CD4-positive, alpha-beta T cell (primary cell): ENCODE measurements at regions not wholly inside any gene's neighbourhood (a gene's known extent, or its start where the extent isn't known, plus 50 kb on each side); places are given as distances from the start of the nearest gene placed in this dataset.

Source experiments
- ATAC-seq: fragments of 200-7000 bp; cut with Tn5 transposase; one replicate; pipeline ENCODE4 v1.10.0; 2022; ENCODE audit warnings: mild to moderate bottlenecking; ENCODE audit not compliant: poor library complexity
- CTCF ChIA-PET: fragments of 350-600 bp; sonication (Branson Sonifier 250); formaldehyde crosslinking; loops from one replicate; lab custom pipeline; 2021; ENCODE audit warnings: antibody characterized with exemption, inconsistent platforms; lab: Charles Lee
- POLR2A ChIA-PET: fragments of 350-600 bp; sonication (Branson Sonifier 250); formaldehyde crosslinking; loops from one replicate; lab custom pipeline; 2021; ENCODE audit warnings: antibody characterized with exemption, inconsistent platforms; lab: Charles Lee
- DNase-seq, 14 experiments: peaks; one replicate each; pipeline ENCODE4 v3.0.0-alpha.2; 2013 to 2020; ENCODE audit warnings: mixed read lengths in 2 of 14
- H3K27ac ChIP-seq, 2 donors: one replicate each; pipeline versions ENCODE4 v1.5.1 to v1.7.0; 2013; ENCODE audit warnings: low read length in 2 of 2, low read depth in 1 of 2, mild to moderate bottlenecking in 1 of 2
- H3K27me3 ChIP-seq, 2 experiments: 1 replicate in 1 of 2; 2 replicates in 1 of 2; pipeline versions ENCODE4 v1.6.1 to v1.7.0; 2013; ENCODE audit warnings: low read length in 2 of 2, control low read depth in 1 of 2, mild to moderate bottlenecking in 1 of 2, moderate library complexity in 1 of 2; ENCODE audit not compliant: insufficient read depth in 2 of 2, control insufficient read depth in 1 of 2
- H3K36me3 ChIP-seq: one replicate; pipeline ENCODE4 v1.6.1; 2013; ENCODE audit warnings: low read length, control low read depth; ENCODE audit not compliant: insufficient read depth
- H3K4me1 ChIP-seq: one replicate; pipeline ENCODE4 v1.6.1; 2013; ENCODE audit warnings: low read length, control low read depth; ENCODE audit not compliant: insufficient read depth
- H3K4me3 ChIP-seq: one replicate; pipeline ENCODE4 v1.5.1; 2013; ENCODE audit warnings: mild to moderate bottlenecking, low read length, moderate library complexity
- H3K9me3 ChIP-seq, 2 experiments: 1 replicate in 1 of 2; 2 replicates in 1 of 2; pipeline versions ENCODE4 v1.6.1 to v1.7.0; 2013; ENCODE audit warnings: low read length in 2 of 2, mild to moderate bottlenecking in 2 of 2, control low read depth in 1 of 2, moderate library complexity in 1 of 2; ENCODE audit not compliant: control insufficient read depth in 1 of 2, insufficient read depth in 1 of 2
- H3K27ac Mint-ChIP-seq: one replicate; pipeline ENCODE4 v1.8.0; 2020; ENCODE audit warnings: mixed read lengths
- H3K27me3 Mint-ChIP-seq: one replicate; pipeline ENCODE4 v1.8.0; 2021; ENCODE audit warnings: mixed read lengths
- H3K36me3 Mint-ChIP-seq: one replicate; pipeline ENCODE4 v1.8.0; 2021; ENCODE audit warnings: low read depth, mixed read lengths
- H3K4me1 Mint-ChIP-seq: one replicate; pipeline ENCODE4 v1.8.0; 2021; ENCODE audit warnings: low read depth, mixed read lengths
- H3K4me3 Mint-ChIP-seq: one replicate; pipeline ENCODE4 v1.8.0; 2020; ENCODE audit warnings: mild to moderate bottlenecking, mixed read lengths
- H3K9me3 Mint-ChIP-seq: one replicate; pipeline ENCODE4 v1.8.0; 2020; ENCODE audit warnings: mixed read lengths
- CTCF ChIP-seq: fragments of 200-600 bp; IDR thresholded peaks from one replicate; pipeline ENCODE4 v1.8.0; 2022; ENCODE audit warnings: antibody characterized with exemption, mild to moderate bottlenecking
- intact Hi-C, 2 experiments: fragments of 100-400 bp; cut with DNase I in 1 of 2; cut with micrococcal nuclease in 1 of 2; formaldehyde crosslinking; loops; one replicate each; pipeline versions ENCODE4 v1.15.1 to v1.9.0; 2023 to 2025; cut with DNase I, micrococcal nuclease

GRCh38 chr2:182559623-182560022, 132.8 kb upstream of the PDE1A start:
- ChIA-PET CTCF (no interaction called here), POLR2A (no interaction called here)
- H3K9me3 ChIP-seq = no peaks in the 10 kb centered on the region
- no peak for TF ChIP-seq CTCF
- no peak overlapping the region for H3K4me3 ChIP-seq
- DNase-seq (no peak), ATAC-seq (no peak)
- no peak overlapping the region for H3K27ac ChIP-seq
- no peaks in the 10 kb centered on the region for H3K36me3 ChIP-seq
- Mint-ChIP-seq H3K27ac (no peak overlapping the region), H3K36me3 (no peaks in the 10 kb centered on the region), H3K27me3 (peaks cover 4% of the 10 kb centered on the region), H3K4me3 (no peak overlapping the region), H3K9me3 (no peaks in the 10 kb centered on the region), H3K4me1 (no peaks in the 10 kb centered on the region)
- no peaks in the 10 kb centered on the region for H3K4me1 ChIP-seq
- no peaks in the 10 kb centered on the region for H3K27me3 ChIP-seq
- intact Hi-C loops = no loop called here

GRCh38 chr2:182565911-182566567, 139.2 kb upstream of the PDE1A start:
- H3K27me3 Mint-ChIP-seq = peaks cover 10% of the 10 kb centered on the region
- Histone ChIP-seq H3K27me3 (no peaks in the 10 kb centered on the region), H3K9me3 (no peaks in the 10 kb centered on the region), H3K27ac (no peak overlapping the region), H3K4me1 (no peaks in the 10 kb centered on the region), H3K36me3 (no peaks in the 10 kb centered on the region), H3K4me3 (no peak overlapping the region)
- ChIA-PET POLR2A (no interaction called here), CTCF (no interaction called here)
- H3K4me3 Mint-ChIP-seq = no peak overlapping the region
- no peak overlapping the region for H3K27ac Mint-ChIP-seq
- ATAC-seq = no peak
- no peaks in the 10 kb centered on the region for H3K36me3 Mint-ChIP-seq
- intact Hi-C loops = no loop called here
- no peak for TF ChIP-seq CTCF
- no peak for DNase-seq
- no peaks in the 10 kb centered on the region for H3K4me1 Mint-ChIP-seq
- H3K9me3 Mint-ChIP-seq = no peaks in the 10 kb centered on the region

- H3K27me3 Mint-ChIP-seq = peaks cover 11% of the 10 kb centered on the region
- H3K36me3 Mint-ChIP-seq = no peaks in the 10 kb centered on the region
- TF ChIP-seq CTCF = no peak
- Histone ChIP-seq H3K4me1 (no peaks in the 10 kb centered on the region), H3K4me3 (no peak overlapping the region), H3K36me3 (no peaks in the 10 kb centered on the region), H3K27me3 (no peaks in the 10 kb centered on the region), H3K9me3 (no peaks in the 10 kb centered on the region), H3K27ac (no peak overlapping the region)
- H3K4me3 Mint-ChIP-seq = no peak overlapping the region
- intact Hi-C loops = no loop called here
- no peak overlapping the region for H3K27ac Mint-ChIP-seq
- DNase-seq = no peak
- POLR2A ChIA-PET = no interaction called here
- no peak for ATAC-seq
- no peaks in the 10 kb centered on the region for H3K9me3 Mint-ChIP-seq
- CTCF ChIA-PET = no interaction called here
- H3K4me1 Mint-ChIP-seq = no peaks in the 10 kb centered on the region
These were observed 142.5 kb upstream of the DNAJC10 start for GRCh38 chr2:182573553-182573952.
